Prostate gland (tissue), 2 donors: ENCODE measurements at regions not wholly inside any gene's neighbourhood (a gene's known extent, or its start where the extent isn't known, plus 50 kb on each side); places are given as distances from the start of the nearest gene placed in this dataset.

ENCODE experiments used
- DNase-seq: peaks from one replicate; pipeline ENCODE4 v3.0.0-alpha.2; 2019; ENCODE audit warnings: low spot score
- H3K27ac ChIP-seq, 2 donors: fragments of 200-600 bp; sonication (generic); 2 replicates each; pipeline ENCODE4 v1.5.1; 2017 to 2019
- H3K27me3 ChIP-seq: fragments of 200-600 bp; sonication (generic); replicated peaks from 2 replicates; pipeline ENCODE4 v1.5.1; 2019; ENCODE audit not compliant: insufficient read depth
- H3K36me3 ChIP-seq, 2 donors: fragments of 200-600 bp; sonication (generic); 1 replicate in 1 of 2; 2 replicates in 1 of 2; pipeline versions ENCODE4 v1.5.1 to v1.8.1; 2017 to 2019
- H3K4me1 ChIP-seq: fragments of 200-600 bp; sonication (generic); replicated peaks from 2 replicates; pipeline ENCODE4 v1.5.1; 2019
- H3K4me3 ChIP-seq, 2 donors: fragments of 200-600 bp; sonication (generic); 2 replicates each; pipeline ENCODE4 v1.5.1; 2017 to 2019
- H3K9me3 ChIP-seq: fragments of 200-600 bp; sonication (generic); 2 replicates; pipeline ENCODE4 v1.5.1; 2017
- CTCF ChIP-seq, 4 experiments: fragments of 200-600 bp in 2 of 4; fragments of 450-650 bp in 2 of 4; sonication (generic) in 2 of 4; IDR thresholded peaks; 1 replicate in 3 of 4; 2 replicates in 1 of 4; pipeline ENCODE4 v1.5.1; 2016 to 2019; ENCODE audit warnings: antibody characterized with exemption in 4 of 4, mild to moderate bottlenecking in 2 of 4, moderate library complexity in 2 of 4
- POLR2A ChIP-seq: fragments of 450-650 bp; IDR thresholded peaks from one replicate; pipeline ENCODE4 v1.6.1; 2016; ENCODE audit warnings: antibody characterized with exemption, mild to moderate bottlenecking
- POLR2AphosphoS5 ChIP-seq: sonication (generic); formaldehyde crosslinking; IDR thresholded peaks from one replicate; pipeline ENCODE4 v1.6.1; 2017; ENCODE audit warnings: antibody characterized with exemption
- WGBS: methylation state at CpG from one replicate; pipeline ENCODE4 v1.1.5; 2018; 5-methylcytosine and 5-hydroxymethylcytosine counted together
- intact Hi-C: fragments of 100-400 bp; cut with DNase I; formaldehyde crosslinking; loops from one replicate; pipeline ENCODE4 v1.14.2; 2022

DNA sequence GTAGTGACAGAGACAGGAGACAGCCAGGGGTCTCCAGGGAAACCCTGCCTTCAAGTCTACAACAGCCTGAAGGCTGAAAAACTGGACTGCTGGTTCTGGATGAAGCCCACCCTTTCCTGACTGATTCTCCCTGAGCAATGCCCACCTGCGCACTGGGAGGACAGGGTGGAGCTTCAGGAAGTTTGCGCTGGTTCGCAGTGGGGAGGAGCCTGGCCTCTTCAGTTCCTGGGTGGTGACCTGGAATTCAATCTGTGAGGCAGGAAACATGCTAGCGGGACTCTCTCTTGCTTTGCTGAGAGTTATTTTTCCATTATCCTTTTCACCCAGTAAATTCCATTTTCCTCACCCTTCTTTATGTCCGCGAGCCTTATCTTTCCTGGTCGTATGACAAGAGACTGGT is 600.8 kb downstream of the TRHDE start:
- Histone ChIP-seq H3K4me1 (no peaks in the 10 kb centered on the region), H3K9me3 (no peaks in the 10 kb centered on the region), H3K27ac (no peak overlapping the region), H3K27me3 (no peaks in the 10 kb centered on the region), H3K36me3 (no peaks in the 10 kb centered on the region), H3K4me3 (no peak overlapping the region)
- intact Hi-C loops, result no loop called here
- WGBS, result 94% methylated on average over 7 of the region's 7 CpGs
- no peak for DNase-seq
- TF ChIP-seq POLR2A (no peak), CTCF (IDR thresholded peaks at IDR 0.05) (no peak), POLR2AphosphoS5 (no peak)

GRCh38 chr12:72876092-72876491 is 603.9 kb downstream of the TRHDE start:
- intact Hi-C loops, result no loop called here
- Histone ChIP-seq H3K27ac (no peak overlapping the region), H3K9me3 (no peaks in the 10 kb centered on the region), H3K27me3 (no peaks in the 10 kb centered on the region), H3K36me3 (no peaks in the 10 kb centered on the region), H3K4me1 (no peaks in the 10 kb centered on the region), H3K4me3 (no peak overlapping the region)
- DNase-seq, result no peak
- TF ChIP-seq POLR2AphosphoS5 (no peak), CTCF (IDR thresholded peaks at IDR 0.05) (no peak), POLR2A (no peak)

- no peak overlapping the region for H3K27ac ChIP-seq
- no peaks in the 10 kb centered on the region for H3K36me3 ChIP-seq
- no peak overlapping the region for H3K4me3 ChIP-seq
- DNase-seq, result no peak
- no peaks in the 10 kb centered on the region for H3K4me1 ChIP-seq
- intact Hi-C loops, result no loop called here
- no peak for TF ChIP-seq POLR2AphosphoS5
- no peak for TF ChIP-seq CTCF (IDR thresholded peaks at IDR 0.05)
- no peak for TF ChIP-seq POLR2A
- no peaks in the 10 kb centered on the region for H3K27me3 ChIP-seq
- H3K9me3 ChIP-seq, result no peaks in the 10 kb centered on the region
- WGBS, result 29% methylated on average over 1 of the region's 1 CpG
These were observed 616.5 kb downstream of the TRHDE start for GRCh38 chr12:72888693-72889092.

DNA sequence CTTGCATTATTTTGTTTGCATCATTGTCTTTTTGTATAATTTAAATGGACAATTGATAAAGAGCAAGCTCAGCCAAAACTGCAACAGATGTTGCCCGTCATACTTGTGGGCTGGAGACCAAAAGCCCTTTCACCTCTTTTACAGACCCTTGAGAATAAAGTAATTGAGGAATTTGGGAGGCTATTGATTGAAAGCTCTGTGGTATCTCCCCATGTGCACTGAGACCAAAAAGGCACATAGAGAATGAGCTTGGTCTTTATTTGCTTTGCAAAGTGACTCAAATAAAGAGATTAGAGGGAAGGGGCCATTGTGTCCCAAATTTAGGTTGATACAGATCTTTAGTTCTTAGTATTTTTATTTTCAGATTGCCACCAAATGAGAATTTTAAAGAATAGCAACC is 617.6 kb downstream of the TRHDE start:
- no peaks in the 10 kb centered on the region for H3K4me1 ChIP-seq
- WGBS, result 40% methylated on average over 1 of the region's 1 CpG
- intact Hi-C loops, result no loop called here

More for the DNA sequence above, 617.6 kb downstream of the TRHDE start:
- DNase-seq, result no peak
- H3K27me3 ChIP-seq, result no peaks in the 10 kb centered on the region
- H3K9me3 ChIP-seq, result no peaks in the 10 kb centered on the region
- TF ChIP-seq CTCF (IDR thresholded peaks at IDR 0.05) (no peak), POLR2AphosphoS5 (no peak), POLR2A (no peak)
- H3K4me3 ChIP-seq, result no peak overlapping the region
- H3K27ac ChIP-seq, result no peak overlapping the region
- H3K36me3 ChIP-seq, result no peaks in the 10 kb centered on the region
